Fibroblast of the aortic adventitia (primary cell): ENCODE measurements at regions not wholly inside any gene's neighbourhood (a gene's known extent, or its start where the extent isn't known, plus 50 kb on each side); places are given as distances from the start of the nearest gene placed in this dataset.

Experiments
- DNase-seq: peaks from one replicate; pipeline ENCODE4 v3.0.0-alpha.2; 2010; ENCODE audit warnings: low read depth
- H3K4me3 ChIP-seq: 2 replicates; pipeline ENCODE4 v1.5.1; 2011; ENCODE audit warnings: low read depth, mild to moderate bottlenecking, control low read depth, low read length, moderate library complexity
- TF ChIP-seq, protein P1 (sequence below): IDR thresholded peaks from 2 replicates; pipeline ENCODE4 v1.5.1; 2011; ENCODE audit warnings: mild to moderate bottlenecking, low read length, control low read depth, inconsistent platforms; ENCODE audit not compliant: insufficient read depth

DNA sequence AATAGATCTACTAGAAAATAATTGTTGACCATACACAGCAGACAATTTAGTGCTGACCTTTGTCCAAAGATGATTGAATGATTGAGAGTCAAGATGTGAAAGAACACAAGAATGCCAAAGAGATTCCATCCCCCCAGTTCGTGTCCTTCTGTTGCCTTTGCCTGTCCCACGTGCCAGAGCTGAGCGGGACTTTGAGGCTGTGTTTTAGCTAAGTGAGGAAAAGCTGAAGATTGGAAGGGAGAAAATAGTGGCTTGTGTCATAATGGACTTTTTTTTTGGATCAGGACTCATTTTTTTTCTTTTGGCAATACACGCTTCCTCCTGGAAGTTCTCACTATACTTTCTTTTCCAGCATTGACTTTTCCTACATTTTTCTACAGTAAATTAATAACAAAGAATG lies 206.6 kb upstream of the MDFIC2 start:
- TF ChIP-seq, protein P1, sequence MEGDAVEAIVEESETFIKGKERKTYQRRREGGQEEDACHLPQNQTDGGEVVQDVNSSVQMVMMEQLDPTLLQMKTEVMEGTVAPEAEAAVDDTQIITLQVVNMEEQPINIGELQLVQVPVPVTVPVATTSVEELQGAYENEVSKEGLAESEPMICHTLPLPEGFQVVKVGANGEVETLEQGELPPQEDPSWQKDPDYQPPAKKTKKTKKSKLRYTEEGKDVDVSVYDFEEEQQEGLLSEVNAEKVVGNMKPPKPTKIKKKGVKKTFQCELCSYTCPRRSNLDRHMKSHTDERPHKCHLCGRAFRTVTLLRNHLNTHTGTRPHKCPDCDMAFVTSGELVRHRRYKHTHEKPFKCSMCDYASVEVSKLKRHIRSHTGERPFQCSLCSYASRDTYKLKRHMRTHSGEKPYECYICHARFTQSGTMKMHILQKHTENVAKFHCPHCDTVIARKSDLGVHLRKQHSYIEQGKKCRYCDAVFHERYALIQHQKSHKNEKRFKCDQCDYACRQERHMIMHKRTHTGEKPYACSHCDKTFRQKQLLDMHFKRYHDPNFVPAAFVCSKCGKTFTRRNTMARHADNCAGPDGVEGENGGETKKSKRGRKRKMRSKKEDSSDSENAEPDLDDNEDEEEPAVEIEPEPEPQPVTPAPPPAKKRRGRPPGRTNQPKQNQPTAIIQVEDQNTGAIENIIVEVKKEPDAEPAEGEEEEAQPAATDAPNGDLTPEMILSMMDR = no peak
- no peak overlapping the region for H3K4me3 ChIP-seq
- no peak for DNase-seq

DNA sequence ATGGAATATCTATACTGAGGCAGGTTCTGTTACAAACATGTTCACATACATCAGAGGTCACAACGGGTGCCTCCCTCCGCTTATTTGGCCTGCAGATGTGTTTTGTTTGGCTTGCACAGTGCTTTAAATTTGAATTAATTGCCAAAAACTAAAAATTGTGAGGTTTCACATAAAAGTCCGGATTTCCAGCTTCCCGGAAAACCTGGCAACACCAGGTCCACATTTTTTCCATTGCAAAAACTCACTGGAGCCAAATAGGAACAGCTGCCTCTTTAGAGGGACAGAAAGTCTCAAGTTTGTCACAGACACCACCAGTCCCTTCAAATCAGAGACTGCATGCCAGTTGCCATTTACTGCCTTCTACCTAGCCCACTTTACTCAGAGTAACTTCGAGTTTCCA lies 205.9 kb upstream of the MDFIC2 start:
- DNase-seq = no peak
- TF ChIP-seq, protein P1 = no peak
- no peak overlapping the region for H3K4me3 ChIP-seq

DNA sequence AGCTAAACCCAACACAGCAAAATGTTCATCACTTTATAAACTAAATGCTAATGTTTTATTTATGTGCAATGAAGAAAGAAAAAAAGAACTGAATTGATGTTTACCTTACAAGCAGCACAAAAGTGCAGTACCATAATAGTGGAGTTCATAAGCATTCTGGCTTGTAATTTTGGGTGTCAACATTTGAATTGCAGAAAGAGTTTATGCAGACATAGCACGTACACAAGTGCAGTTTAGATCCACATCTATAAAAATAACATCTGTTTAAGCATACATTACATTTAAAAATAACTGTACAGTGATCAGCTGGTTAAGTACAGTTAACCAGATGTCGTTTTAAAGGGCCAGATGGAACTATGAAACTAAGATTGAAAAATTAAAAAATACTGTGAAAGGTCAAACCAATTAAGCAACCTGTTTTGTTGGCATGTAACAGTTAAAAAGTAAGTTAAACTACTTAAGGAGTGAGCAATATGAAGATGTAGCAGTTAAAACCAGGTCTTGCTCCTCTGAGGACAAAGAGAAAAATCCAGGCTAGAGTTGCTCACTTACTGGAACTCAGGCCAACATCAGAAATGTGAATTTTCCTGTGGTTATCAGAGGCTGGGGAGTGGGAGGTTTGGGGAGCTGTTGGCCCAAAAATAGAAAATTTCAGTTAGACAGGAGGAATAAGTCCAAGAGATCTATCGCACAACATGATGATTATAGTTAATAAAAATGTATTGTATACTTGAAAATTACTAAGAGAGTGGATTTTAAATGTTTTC lies 204.9 kb upstream of the MDFIC2 start:
- TF ChIP-seq, protein P1 = no peak
- no peak for DNase-seq
- H3K4me3 ChIP-seq = no peak overlapping the region

DNA sequence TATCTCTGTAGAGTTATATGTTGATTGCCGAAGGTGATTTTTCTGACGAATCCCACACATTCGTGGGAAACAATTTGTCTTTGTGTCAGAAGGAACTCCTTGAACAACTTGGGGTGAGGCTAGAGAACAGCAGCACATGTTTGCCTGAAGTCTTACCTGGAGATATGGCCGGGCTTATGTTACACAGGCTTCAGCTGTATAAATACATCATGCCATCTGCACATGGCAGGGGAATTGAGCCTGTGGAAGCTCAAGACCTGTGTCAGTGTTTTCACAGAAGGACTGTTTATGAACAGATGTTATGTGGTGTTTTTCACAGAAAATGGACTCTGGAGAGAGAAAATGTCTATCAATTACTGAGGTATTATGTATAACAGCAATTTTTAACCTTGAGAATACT lies 203.6 kb upstream of the MDFIC2 start:
- no peak overlapping the region for H3K4me3 ChIP-seq
- DNase-seq = no peak
- TF ChIP-seq, protein P1 = no peak

DNA sequence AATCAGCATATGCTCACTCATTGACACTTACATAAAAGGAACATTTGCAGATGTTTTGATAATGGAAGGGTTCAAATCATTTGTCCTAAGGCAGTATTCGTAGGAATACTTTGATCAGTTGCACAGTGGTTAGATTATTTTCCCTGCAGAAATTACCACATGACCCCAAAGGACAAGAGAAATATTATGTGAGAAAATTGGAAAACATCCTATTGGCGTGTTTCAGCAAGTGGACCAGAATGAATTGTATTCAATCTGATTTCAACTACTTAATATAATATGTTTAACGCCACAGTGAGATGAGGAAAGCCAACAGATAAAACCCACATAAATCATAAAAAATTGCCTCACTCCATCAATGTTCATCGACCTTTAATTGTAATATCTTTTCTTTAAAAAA lies 195.0 kb upstream of the MDFIC2 start:
- DNase-seq = no peak
- H3K4me3 ChIP-seq = no peak overlapping the region
- TF ChIP-seq, protein P1 = no peak

DNA sequence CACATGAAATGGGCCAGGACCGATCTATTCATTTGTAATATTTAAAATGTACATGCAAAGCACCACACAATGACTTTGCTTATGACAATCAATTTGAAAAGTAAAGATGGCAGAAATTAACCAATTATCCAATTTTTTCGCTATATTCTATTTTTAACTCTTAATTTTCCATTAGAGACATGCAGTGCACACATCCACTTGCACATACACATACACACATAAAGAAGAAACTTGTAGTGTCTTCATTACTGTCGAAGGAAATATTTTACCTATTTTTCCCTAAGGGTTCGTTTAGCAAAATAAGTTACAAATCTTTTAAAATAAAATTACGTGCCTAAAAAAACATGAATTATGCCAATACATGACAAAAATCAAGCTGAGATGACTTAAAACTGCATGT lies 194.3 kb upstream of the MDFIC2 start:
- H3K4me3 ChIP-seq = no peak overlapping the region
- DNase-seq = no peak
- TF ChIP-seq, protein P1 = no peak

DNA sequence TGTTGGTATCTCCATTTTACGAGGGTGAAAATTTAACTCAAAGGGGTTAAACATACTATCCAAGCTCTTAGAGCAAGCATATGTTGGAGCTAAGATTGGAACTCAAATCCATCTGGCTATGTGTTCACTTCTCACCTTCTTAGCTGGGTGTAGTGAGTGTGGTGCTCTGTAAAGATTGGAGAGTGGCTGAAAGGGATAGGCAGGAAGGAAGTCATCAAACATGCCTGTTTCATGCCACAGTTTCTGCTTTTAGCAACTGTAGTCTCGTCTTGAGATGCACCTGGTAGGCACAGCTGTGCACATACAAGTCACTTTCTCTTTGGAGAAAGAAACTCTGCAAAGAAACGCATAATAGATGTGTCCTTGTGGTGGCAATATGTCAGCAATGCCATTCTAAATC lies 189.1 kb upstream of the MDFIC2 start:
- no peak for DNase-seq
- no peak overlapping the region for H3K4me3 ChIP-seq
- TF ChIP-seq, protein P1 = no peak
